ENCODE measurements at regions not wholly inside any gene's neighbourhood (a gene's known extent, or its start where the extent isn't known, plus 50 kb on each side); places are given as distances from the start of the nearest gene placed in this dataset.

GRCh38 chr5:143987264-143987663, 175.3 kb downstream of the HMHB1 start:
- no peaks in the 10 kb centered on the region for H3K9me3 Mint-ChIP-seq (ENCODE audit: low read depth)
- H3K27me3 Mint-ChIP-seq, result peaks cover 12% of the 10 kb centered on the region
- H3K4me1 Mint-ChIP-seq (ENCODE audit: low read depth), result peaks cover 6% of the 10 kb centered on the region
- no peak overlapping the region for H3K4me3 Mint-ChIP-seq
- no peaks in the 10 kb centered on the region for H3K36me3 Mint-ChIP-seq
- no peak overlapping the region for H3K27ac Mint-ChIP-seq

DNA sequence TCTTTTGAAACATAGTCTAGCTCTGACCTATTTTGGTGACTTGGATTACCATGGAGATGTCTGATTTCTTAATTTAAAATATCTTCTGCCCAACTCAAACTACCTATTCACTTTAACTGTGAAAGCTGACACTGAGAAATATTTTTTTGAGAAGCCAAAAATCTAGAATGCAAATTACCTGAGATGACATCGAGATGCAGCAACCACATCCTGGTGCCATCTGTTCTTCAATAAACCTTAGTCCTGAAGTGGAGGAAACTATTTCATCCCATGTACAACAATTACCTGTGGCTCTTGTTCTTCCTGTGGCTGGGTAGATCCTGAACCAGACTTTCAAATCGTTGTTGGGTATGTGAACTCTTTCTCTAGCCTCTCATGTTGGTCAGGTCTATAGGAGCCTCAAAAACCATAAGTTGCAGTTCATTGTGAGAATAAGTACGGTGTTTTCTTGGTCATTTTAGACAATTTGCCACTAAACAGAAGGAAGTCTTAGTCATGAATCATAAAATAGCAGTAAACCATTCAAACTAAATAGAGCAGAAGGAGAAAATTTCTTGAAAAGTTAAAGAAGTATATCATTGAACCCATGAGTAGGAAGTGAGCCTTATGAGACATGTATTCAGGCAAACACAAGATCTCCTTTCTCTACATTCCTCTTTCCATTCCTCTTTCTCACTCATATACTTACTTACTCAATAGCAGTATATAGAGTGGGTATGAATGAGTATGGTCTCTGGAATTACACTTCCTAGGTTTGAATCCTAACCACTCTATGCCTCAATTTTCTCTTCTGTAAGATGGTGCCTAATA, 176.0 kb downstream of the HMHB1 start:
- H3K4me3 Mint-ChIP-seq, result no peak overlapping the region

GRCh38 chr5:143992496-143992895, 178.0 kb downstream of the YIPF5 start:
- Mint-ChIP-seq H3K36me3 (no peaks in the 10 kb centered on the region), H3K27ac (no peak overlapping the region), H3K4me3 (no peak overlapping the region), H3K4me1 (ENCODE audit: low read depth) (peaks cover 6% of the 10 kb centered on the region), H3K27me3 (peaks cover 4% of the 10 kb centered on the region), H3K9me3 (ENCODE audit: low read depth) (no peaks in the 10 kb centered on the region)

More for the DNA sequence above, 176.0 kb downstream of the HMHB1 start:
- Mint-ChIP-seq H3K27ac (no peak overlapping the region), H3K9me3 (ENCODE audit: low read depth) (no peaks in the 10 kb centered on the region), H3K27me3 (peaks cover 12% of the 10 kb centered on the region), H3K4me1 (ENCODE audit: low read depth) (peaks cover 6% of the 10 kb centered on the region), H3K36me3 (no peaks in the 10 kb centered on the region)

DNA sequence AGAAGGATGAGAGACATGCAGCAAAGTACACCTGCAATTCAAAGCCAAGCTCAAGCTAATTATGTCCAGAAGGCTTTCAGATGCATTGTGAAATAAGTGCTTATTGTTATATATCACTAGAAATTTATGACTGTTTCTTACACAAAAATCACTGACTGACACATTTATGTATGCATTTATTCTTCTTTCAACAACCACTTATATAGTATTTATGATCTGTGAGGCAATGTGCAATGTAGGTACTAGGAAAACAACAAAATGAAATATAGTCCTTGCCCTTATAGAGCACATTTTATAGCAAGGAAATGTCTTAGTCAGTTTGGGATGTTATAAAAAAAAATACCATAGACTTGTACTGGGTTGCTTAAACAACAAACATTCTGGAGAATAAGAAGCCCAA, 167.6 kb downstream of the YIPF5 start:
- Mint-ChIP-seq H3K4me3 (no peak overlapping the region), H3K36me3 (peaks cover 2% of the 10 kb centered on the region), H3K27ac (no peak overlapping the region), H3K4me1 (ENCODE audit: low read depth) (no peaks in the 10 kb centered on the region), H3K9me3 (ENCODE audit: low read depth) (no peaks in the 10 kb centered on the region), H3K27me3 (no peaks in the 10 kb centered on the region)

- Mint-ChIP-seq H3K36me3 (peaks cover 2% of the 10 kb centered on the region), H3K27me3 (no peaks in the 10 kb centered on the region), H3K27ac (no peak overlapping the region), H3K9me3 (ENCODE audit: low read depth) (no peaks in the 10 kb centered on the region), H3K4me1 (ENCODE audit: low read depth) (no peaks in the 10 kb centered on the region), H3K4me3 (no peak overlapping the region)
Observed at GRCh38 chr5:144003636-144004035, 166.8 kb downstream of the YIPF5 start.

DNA sequence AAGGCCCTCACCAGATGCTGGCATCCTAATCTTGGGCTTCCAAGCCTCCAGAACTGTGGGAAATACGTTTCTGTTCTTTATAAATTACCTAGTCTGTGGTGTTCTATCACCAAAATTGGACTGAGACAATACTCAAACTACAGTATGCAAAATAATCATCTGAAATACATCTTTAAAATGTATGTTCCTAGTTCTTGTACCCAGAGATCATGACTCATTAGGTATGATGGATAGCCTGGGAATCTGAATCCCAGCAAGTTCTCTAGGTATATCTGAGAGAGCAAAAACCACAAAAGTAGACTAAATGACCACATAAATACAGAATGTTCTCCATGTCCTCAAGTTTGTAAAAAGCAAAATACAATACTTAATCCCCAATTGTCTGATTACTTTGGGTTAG, 166.3 kb downstream of the YIPF5 start:
- no peaks in the 10 kb centered on the region for H3K9me3 Mint-ChIP-seq (ENCODE audit: low read depth)
- no peaks in the 10 kb centered on the region for H3K27me3 Mint-ChIP-seq
- H3K4me1 Mint-ChIP-seq (ENCODE audit: low read depth), result no peaks in the 10 kb centered on the region
- H3K27ac Mint-ChIP-seq, result no peak overlapping the region
- H3K36me3 Mint-ChIP-seq, result peaks cover 2% of the 10 kb centered on the region
- no peak overlapping the region for H3K4me3 Mint-ChIP-seq

GRCh38 chr5:144004751-144005150, 165.7 kb downstream of the YIPF5 start:
- H3K27me3 Mint-ChIP-seq, result no peaks in the 10 kb centered on the region
- H3K4me3 Mint-ChIP-seq, result no peak overlapping the region
- no peak overlapping the region for H3K27ac Mint-ChIP-seq
- no peaks in the 10 kb centered on the region for H3K4me1 Mint-ChIP-seq (ENCODE audit: low read depth)
- peaks cover 2% of the 10 kb centered on the region for H3K36me3 Mint-ChIP-seq
- no peaks in the 10 kb centered on the region for H3K9me3 Mint-ChIP-seq (ENCODE audit: low read depth)

DNA sequence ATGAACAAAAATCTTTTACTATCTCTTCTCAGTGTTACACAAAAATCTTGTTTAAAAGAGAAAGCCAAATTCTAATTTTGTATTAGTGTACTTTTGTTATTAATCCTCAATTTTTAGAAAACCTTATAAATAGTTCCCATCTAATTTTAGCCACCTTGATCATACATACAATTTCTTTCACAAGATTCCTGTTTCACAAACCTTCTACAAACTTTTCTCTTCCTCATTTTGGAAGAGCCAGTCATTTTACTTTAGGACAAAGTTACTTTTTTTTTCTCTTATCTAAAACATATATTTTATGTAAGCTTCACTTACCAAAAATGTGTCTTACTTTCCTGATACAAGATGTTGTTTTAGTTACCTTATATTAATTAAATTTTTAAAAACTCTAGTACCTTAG, 161.3 kb downstream of the YIPF5 start:
- Mint-ChIP-seq H3K36me3 (peaks cover 3% of the 10 kb centered on the region), H3K9me3 (ENCODE audit: low read depth) (peaks cover 12% of the 10 kb centered on the region), H3K4me1 (ENCODE audit: low read depth) (no peaks in the 10 kb centered on the region), H3K4me3 (no peak overlapping the region), H3K27me3 (no peaks in the 10 kb centered on the region), H3K27ac (no peak overlapping the region)

- peaks cover 12% of the 10 kb centered on the region for H3K9me3 Mint-ChIP-seq (ENCODE audit: low read depth)
- H3K27me3 Mint-ChIP-seq, result no peaks in the 10 kb centered on the region
- no peak overlapping the region for H3K27ac Mint-ChIP-seq
- H3K4me1 Mint-ChIP-seq (ENCODE audit: low read depth), result no peaks in the 10 kb centered on the region
- H3K4me3 Mint-ChIP-seq, result no peak overlapping the region
- H3K36me3 Mint-ChIP-seq, result peaks cover 4% of the 10 kb centered on the region
Observed at GRCh38 chr5:144011388-144011787, 159.1 kb downstream of the YIPF5 start.

DNA sequence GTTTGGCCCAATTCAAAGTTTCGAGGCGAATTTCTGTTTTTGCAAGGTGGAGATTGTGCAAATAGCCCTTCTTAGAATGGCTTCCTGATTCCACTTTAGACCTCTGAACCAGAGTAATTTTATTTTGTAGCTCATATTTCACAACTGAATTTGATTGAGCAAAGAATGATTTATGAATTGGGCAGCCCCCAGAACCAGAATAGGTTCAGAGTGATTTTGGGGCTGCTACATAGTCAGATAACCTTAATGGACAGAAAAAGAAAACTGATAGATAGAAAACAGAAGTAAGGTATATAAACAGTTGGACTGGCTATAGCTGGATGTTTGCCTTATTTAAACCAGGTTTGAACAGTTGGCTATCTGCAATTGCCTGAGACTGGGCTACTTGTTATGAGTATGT, 156.6 kb downstream of the YIPF5 start:
- H3K4me3 Mint-ChIP-seq, result no peak overlapping the region
- H3K27ac Mint-ChIP-seq, result no peak overlapping the region
- no peaks in the 10 kb centered on the region for H3K4me1 Mint-ChIP-seq (ENCODE audit: low read depth)
- H3K9me3 Mint-ChIP-seq (ENCODE audit: low read depth), result peaks cover 12% of the 10 kb centered on the region
- peaks cover 2% of the 10 kb centered on the region for H3K27me3 Mint-ChIP-seq
- H3K36me3 Mint-ChIP-seq, result peaks cover 4% of the 10 kb centered on the region

- Mint-ChIP-seq H3K27ac (no peak overlapping the region), H3K36me3 (peaks cover 8% of the 10 kb centered on the region), H3K4me3 (no peak overlapping the region), H3K4me1 (ENCODE audit: low read depth) (no peaks in the 10 kb centered on the region), H3K9me3 (ENCODE audit: low read depth) (peaks cover 18% of the 10 kb centered on the region), H3K27me3 (peaks cover 2% of the 10 kb centered on the region)
Observed at GRCh38 chr5:144015961-144016360, 154.5 kb downstream of the YIPF5 start.

DNA sequence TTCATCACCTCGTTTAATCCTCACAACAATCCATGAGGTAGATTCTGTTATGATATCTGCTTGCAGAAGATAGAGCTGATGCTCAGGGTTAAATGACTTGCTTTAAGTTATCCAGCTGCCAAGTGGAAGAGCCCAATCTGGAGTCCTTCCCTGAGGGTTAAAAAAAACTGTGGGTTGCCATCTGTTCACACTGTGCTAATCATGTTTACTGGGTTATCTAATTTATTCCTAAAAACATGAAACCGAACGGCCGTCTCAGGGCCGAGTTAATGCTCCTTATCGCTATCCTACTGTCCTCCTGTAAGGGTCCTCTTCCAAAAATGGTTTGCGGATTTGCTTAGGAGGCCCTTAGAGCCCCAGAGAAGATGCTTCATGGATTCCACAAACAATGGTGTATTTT, 153.3 kb downstream of the YIPF5 start:
- Mint-ChIP-seq H3K9me3 (ENCODE audit: low read depth) (peaks cover 23% of the 10 kb centered on the region), H3K4me3 (no peak overlapping the region), H3K27me3 (peaks cover 2% of the 10 kb centered on the region), H3K27ac (no peak overlapping the region), H3K36me3 (peaks cover 8% of the 10 kb centered on the region), H3K4me1 (ENCODE audit: low read depth) (no peaks in the 10 kb centered on the region)

- Mint-ChIP-seq H3K4me3 (no peak overlapping the region), H3K9me3 (ENCODE audit: low read depth) (peaks cover 21% of the 10 kb centered on the region), H3K27ac (no peak overlapping the region), H3K36me3 (peaks cover 11% of the 10 kb centered on the region), H3K4me1 (ENCODE audit: low read depth) (no peaks in the 10 kb centered on the region), H3K27me3 (peaks cover 2% of the 10 kb centered on the region)
Observed at GRCh38 chr5:144017631-144018030, 152.8 kb downstream of the YIPF5 start.

DNA sequence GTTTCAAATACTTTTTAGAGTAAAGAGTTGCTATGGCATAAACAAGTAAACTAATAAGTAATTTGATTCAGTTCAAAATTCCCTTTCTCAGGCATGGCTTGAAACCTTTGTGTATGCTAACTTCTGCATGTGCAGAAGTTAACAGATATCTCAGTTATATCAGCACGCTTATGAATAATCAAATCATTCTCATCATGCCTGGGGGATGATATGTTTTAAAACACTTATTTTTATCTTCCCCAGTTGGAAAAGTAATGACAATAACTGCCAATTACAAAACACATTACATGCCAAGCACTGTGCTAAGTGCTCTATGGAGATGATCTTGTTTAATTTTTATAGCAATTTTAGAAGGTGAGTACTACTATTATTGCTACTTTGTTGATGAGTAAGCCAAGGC, 146.4 kb downstream of the YIPF5 start:
- Mint-ChIP-seq H3K27me3 (no peaks in the 10 kb centered on the region), H3K27ac (no peak overlapping the region), H3K4me1 (ENCODE audit: low read depth) (no peaks in the 10 kb centered on the region), H3K36me3 (peaks cover 8% of the 10 kb centered on the region), H3K4me3 (no peak overlapping the region), H3K9me3 (ENCODE audit: low read depth) (peaks cover 10% of the 10 kb centered on the region)

DNA sequence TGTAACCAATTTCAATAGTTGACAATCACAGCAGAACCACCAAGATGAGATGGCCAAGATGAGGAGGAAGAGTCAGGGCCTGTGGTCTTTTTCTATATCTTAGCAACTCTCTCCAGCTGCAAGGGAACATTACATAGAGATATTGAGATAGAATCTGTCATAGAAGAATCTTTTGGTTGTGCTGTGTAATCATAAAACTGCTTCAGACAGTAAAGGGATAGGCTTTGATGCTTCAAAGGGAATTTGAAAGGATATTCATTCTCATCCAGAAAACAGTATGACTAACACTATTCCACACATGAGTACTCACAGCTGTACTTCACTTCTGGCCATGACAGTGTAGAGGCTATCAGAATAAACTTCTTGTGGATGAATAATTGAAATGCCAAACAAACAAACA, 145.9 kb downstream of the YIPF5 start:
- Mint-ChIP-seq H3K4me1 (ENCODE audit: low read depth) (no peaks in the 10 kb centered on the region), H3K9me3 (ENCODE audit: low read depth) (peaks cover 10% of the 10 kb centered on the region), H3K4me3 (no peak overlapping the region), H3K27ac (no peak overlapping the region), H3K27me3 (no peaks in the 10 kb centered on the region), H3K36me3 (peaks cover 8% of the 10 kb centered on the region)

DNA sequence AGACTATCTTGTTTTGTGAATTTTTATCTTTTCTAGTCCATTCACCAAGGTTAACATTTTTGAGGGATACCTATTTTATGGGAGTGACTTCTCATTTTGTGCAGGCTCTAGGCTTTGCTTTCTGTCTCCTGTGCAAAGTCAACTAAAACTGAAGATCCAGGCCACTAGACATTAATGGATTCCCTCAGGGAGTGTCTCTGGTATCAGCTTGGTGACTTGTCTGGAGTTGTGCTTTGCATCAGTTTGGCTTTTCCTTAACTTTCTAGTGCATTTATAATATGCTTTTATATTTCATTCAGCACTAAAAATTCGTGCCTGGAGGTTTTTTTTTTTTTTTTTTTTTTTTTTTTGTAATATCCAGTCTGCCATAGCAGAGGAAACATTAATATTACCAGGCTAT, 144.2 kb downstream of the YIPF5 start:
- no peak overlapping the region for H3K27ac Mint-ChIP-seq
- H3K36me3 Mint-ChIP-seq, result peaks cover 3% of the 10 kb centered on the region

More for the DNA sequence above, 144.2 kb downstream of the YIPF5 start:
- H3K9me3 Mint-ChIP-seq (ENCODE audit: low read depth), result peaks cover 4% of the 10 kb centered on the region
- no peaks in the 10 kb centered on the region for H3K4me1 Mint-ChIP-seq (ENCODE audit: low read depth)
- H3K4me3 Mint-ChIP-seq, result no peak overlapping the region
- no peaks in the 10 kb centered on the region for H3K27me3 Mint-ChIP-seq
